Fibroblast of lung (primary cell): ENCODE measurements at regions not wholly inside any gene's neighbourhood (a gene's known extent, or its start where the extent isn't known, plus 50 kb on each side); places are given as distances from the start of the nearest gene placed in this dataset.

Experiments
- CTCF ChIP-seq, 2 donors: IDR thresholded peaks in 1 of 2; conservative IDR thresholded peaks in 1 of 2; 1 replicate in 1 of 2; 2 replicates in 1 of 2; pipeline ENCODE4 v1.5.1; 2011 to 2012; ENCODE audit warnings: low read length in 2 of 2, control low read depth in 1 of 2, inconsistent platforms in 1 of 2, low read depth in 1 of 2, mild to moderate bottlenecking in 1 of 2
- EZH2 ChIP-seq: IDR thresholded peaks from 2 replicates; pipeline ENCODE4 v1.5.1; 2012; ENCODE audit warnings: low read length, control low read depth, mild to moderate bottlenecking; ENCODE audit errors: missing control alignments

- no peak for TF ChIP-seq CTCF (conservative IDR thresholded peaks at IDR 0.05 in 1 of 2, IDR thresholded peaks at IDR 0.05 in 1 of 2; ENCODE audit: low read depth in 1 of 2, low read length in 2 of 2)
- TF ChIP-seq EZH2, result no peak
Measured at GRCh38 chr4:62948108-62948507, 1461.1 kb downstream of the TECRL start.
